ENCODE measurements at regions not wholly inside any gene's neighbourhood (a gene's known extent, or its start where the extent isn't known, plus 50 kb on each side); places are given as distances from the start of the nearest gene placed in this dataset.
"Not testable (repeated sequence)": the region's sequence is repeated elsewhere in the genome, so short reads cannot be mapped to it uniquely, and the experiment has no call there.

DNA sequence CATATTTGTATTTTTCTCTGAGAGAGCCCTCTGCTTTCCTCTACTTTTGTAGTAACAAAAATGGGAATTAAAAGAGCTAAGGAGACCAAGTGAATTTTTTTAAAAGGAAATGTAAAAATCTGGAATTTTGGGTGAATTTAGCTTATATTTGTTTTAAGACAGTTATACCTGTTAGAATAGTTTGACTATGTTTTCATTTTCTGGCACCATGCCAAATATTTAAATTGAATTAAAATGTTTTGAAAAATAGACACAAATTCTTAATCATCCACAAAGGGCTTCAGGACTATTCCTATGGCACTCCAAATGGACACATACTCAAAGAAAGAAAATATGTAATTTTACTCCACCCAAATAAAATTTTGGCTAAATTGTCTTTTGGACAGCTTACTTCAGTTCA, 209.6 kb downstream of the SH3BGRL start:
- Histone ChIP-seq H3K4me1 (no peaks in the 10 kb centered on the region), H3K27ac (no peak overlapping the region), H3K4me3 (no peak overlapping the region), H3K27me3 (no peaks in the 10 kb centered on the region), H3K36me3 (no peaks in the 10 kb centered on the region), H3K9me3 (no peaks in the 10 kb centered on the region)
- intact Hi-C loops (cut with DNase I; ENCODE audit: low total_unique reads) (no loop called here), in situ Hi-C loops (cut with MboI; ENCODE audit: low pct_ligation_motif_present in 1 of 4, low pct_unique_long_range_greater_than_20kb in 1 of 4, low sequenced_read_pairs in 3 of 4) (no loop called here)
- DNase-seq = no peak
- no peak for TF ChIP-seq EP300 (IDR thresholded peaks at IDR 0.05; ENCODE audit: low read depth)
- no peak for TF ChIP-seq POLR2A (IDR thresholded peaks at IDR 0.05)
- TF ChIP-seq, protein P1, sequence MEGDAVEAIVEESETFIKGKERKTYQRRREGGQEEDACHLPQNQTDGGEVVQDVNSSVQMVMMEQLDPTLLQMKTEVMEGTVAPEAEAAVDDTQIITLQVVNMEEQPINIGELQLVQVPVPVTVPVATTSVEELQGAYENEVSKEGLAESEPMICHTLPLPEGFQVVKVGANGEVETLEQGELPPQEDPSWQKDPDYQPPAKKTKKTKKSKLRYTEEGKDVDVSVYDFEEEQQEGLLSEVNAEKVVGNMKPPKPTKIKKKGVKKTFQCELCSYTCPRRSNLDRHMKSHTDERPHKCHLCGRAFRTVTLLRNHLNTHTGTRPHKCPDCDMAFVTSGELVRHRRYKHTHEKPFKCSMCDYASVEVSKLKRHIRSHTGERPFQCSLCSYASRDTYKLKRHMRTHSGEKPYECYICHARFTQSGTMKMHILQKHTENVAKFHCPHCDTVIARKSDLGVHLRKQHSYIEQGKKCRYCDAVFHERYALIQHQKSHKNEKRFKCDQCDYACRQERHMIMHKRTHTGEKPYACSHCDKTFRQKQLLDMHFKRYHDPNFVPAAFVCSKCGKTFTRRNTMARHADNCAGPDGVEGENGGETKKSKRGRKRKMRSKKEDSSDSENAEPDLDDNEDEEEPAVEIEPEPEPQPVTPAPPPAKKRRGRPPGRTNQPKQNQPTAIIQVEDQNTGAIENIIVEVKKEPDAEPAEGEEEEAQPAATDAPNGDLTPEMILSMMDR (IDR thresholded peaks at IDR 0.05) = no peak
- no peak for TF ChIP-seq POLR2AphosphoS5 (IDR thresholded peaks at IDR 0.05)

DNA sequence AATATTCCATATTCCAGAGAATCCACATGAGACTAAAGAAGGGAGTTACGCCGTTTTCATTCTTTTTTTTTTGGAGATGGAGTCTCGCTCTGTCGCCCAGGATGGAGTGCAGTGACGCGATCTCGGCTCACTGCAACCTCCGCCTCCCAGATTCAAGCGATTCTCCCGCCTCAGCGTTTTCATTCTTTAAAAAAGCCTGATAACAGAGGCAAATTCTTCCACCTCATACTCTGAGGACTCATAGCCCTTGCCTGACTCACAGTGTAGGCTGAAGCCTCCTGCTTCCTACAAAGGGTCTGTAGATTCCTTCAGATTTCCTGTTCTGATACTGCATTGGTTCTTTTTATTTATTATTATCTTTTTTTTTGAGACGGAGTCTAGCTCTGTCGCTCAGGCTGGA, 210.5 kb downstream of the SH3BGRL start:
- H3K36me3 ChIP-seq = no peaks in the 10 kb centered on the region
- no peak overlapping the region for H3K4me3 ChIP-seq
- DNase-seq = no peak
- H3K27ac ChIP-seq = no peak overlapping the region
- no peak for TF ChIP-seq EP300 (IDR thresholded peaks at IDR 0.05; ENCODE audit: low read depth)
- TF ChIP-seq, protein P1 (IDR thresholded peaks at IDR 0.05) = no peak
- TF ChIP-seq POLR2AphosphoS5 (IDR thresholded peaks at IDR 0.05) = no peak
- no peak for TF ChIP-seq POLR2A (IDR thresholded peaks at IDR 0.05)
- in situ Hi-C loops (cut with MboI; ENCODE audit: low pct_ligation_motif_present in 1 of 4, low pct_unique_long_range_greater_than_20kb in 1 of 4, low sequenced_read_pairs in 3 of 4) (no loop called here), intact Hi-C loops (cut with DNase I; ENCODE audit: low total_unique reads) (no loop called here)
- WGBS, 2 donors (ENCODE audit: low coverage in 1 of 2) = 40 to 97% methylated on average over 1 to 13 of the region's 13 CpGs
- no peaks in the 10 kb centered on the region for H3K4me1 ChIP-seq
- no peaks in the 10 kb centered on the region for H3K9me3 ChIP-seq
- no peaks in the 10 kb centered on the region for H3K27me3 ChIP-seq

DNA sequence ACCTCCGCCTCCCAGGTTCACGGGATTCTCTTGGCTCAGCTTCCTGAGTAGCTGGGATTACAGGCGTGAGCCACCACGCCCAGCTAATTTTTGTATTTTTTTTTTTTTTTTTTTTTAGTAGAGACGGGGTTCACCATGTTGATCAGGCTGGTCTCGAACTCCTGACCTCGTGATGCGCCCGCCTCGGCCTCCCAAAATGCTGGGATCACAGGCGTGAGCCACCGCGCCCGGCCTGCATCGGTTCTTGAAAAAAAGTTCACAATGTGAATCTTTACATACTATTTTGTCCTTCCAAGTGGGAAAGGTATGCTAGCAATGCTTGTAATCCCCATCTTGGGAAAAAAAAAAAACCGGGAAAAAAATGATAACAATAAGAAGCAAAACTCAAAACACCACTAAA, 211.0 kb downstream of the SH3BGRL start:
- H3K4me3 ChIP-seq; H3K27me3 ChIP-seq; in situ Hi-C loops (cut with MboI; ENCODE audit: low pct_ligation_motif_present in 1 of 4, low pct_unique_long_range_greater_than_20kb in 1 of 4, low sequenced_read_pairs in 3 of 4); H3K27ac ChIP-seq; DNase-seq; H3K4me1 ChIP-seq; H3K36me3 ChIP-seq; H3K9me3 ChIP-seq; intact Hi-C loops (cut with DNase I; ENCODE audit: low total_unique reads): not testable (repeated sequence)
- WGBS, 2 donors (ENCODE audit: low coverage in 1 of 2) = 80 to 88% methylated on average over 5 to 11 of the region's 16 CpGs

DNA sequence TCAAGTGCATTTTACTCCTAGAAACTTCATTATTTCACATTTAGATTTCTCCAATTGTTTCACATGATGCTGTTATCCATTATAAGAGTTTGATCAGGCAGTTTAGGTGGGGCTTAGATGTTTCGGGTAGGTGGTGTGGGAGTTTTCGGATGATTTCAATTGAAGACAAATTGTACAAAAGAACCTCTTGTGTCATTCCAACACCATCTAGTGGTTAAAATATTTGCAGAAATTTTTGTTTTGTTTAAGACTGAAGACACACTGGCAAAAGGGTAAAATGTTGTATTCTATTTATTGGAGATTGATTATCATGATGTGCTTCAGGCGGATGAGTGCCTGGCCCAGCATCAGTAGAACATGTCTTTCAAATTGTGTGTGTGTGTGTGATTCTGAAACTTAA, 212.7 kb downstream of the SH3BGRL start:
- Histone ChIP-seq H3K27me3 (no peaks in the 10 kb centered on the region), H3K4me3 (no peak overlapping the region), H3K27ac (no peak overlapping the region), H3K4me1 (no peaks in the 10 kb centered on the region), H3K36me3 (no peaks in the 10 kb centered on the region), H3K9me3 (no peaks in the 10 kb centered on the region)
- WGBS, 2 donors (ENCODE audit: low coverage in 1 of 2) = 63% methylated on average over 3 of the region's 3 CpGs; no CpG with 5 or more reads in 1 of the 2 donors
- DNase-seq = no peak
- in situ Hi-C loops (cut with MboI; ENCODE audit: low pct_ligation_motif_present in 1 of 4, low pct_unique_long_range_greater_than_20kb in 1 of 4, low sequenced_read_pairs in 3 of 4) (no loop called here), intact Hi-C loops (cut with DNase I; ENCODE audit: low total_unique reads) (no loop called here)
- no peak for TF ChIP-seq EP300 (IDR thresholded peaks at IDR 0.05; ENCODE audit: low read depth)
- TF ChIP-seq POLR2A (IDR thresholded peaks at IDR 0.05) = no peak
- TF ChIP-seq, protein P1 (IDR thresholded peaks at IDR 0.05) = no peak
- TF ChIP-seq POLR2AphosphoS5 (IDR thresholded peaks at IDR 0.05) = no peak
